ENCODE measurements at regions not wholly inside any gene's neighbourhood (a gene's known extent, or its start where the extent isn't known, plus 50 kb on each side); places are given as distances from the start of the nearest gene placed in this dataset.

GRCh38 chr20:48390981-48391380 lies 436.8 kb downstream of the PREX1 start:
- Histone ChIP-seq H3K36me3 (no peaks in the 10 kb centered on the region), H3K27ac (no peak overlapping the region), H3K4me3 (no peak overlapping the region), H3K9me3 (peaks cover 0 to 13% (median 8%) of the 10 kb centered on the region in 3 donors), H3K27me3 (peaks cover 0 to 8% of the 10 kb centered on the region in 2 donors), H3K4me1 (no peaks in the 10 kb centered on the region)
- intact Hi-C loops (cut with DNase I; ENCODE audit: low total_unique reads), result no loop called here
- DNase-seq, result no peak
- TF ChIP-seq, protein P1, sequence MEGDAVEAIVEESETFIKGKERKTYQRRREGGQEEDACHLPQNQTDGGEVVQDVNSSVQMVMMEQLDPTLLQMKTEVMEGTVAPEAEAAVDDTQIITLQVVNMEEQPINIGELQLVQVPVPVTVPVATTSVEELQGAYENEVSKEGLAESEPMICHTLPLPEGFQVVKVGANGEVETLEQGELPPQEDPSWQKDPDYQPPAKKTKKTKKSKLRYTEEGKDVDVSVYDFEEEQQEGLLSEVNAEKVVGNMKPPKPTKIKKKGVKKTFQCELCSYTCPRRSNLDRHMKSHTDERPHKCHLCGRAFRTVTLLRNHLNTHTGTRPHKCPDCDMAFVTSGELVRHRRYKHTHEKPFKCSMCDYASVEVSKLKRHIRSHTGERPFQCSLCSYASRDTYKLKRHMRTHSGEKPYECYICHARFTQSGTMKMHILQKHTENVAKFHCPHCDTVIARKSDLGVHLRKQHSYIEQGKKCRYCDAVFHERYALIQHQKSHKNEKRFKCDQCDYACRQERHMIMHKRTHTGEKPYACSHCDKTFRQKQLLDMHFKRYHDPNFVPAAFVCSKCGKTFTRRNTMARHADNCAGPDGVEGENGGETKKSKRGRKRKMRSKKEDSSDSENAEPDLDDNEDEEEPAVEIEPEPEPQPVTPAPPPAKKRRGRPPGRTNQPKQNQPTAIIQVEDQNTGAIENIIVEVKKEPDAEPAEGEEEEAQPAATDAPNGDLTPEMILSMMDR (IDR thresholded peaks at IDR 0.05), result no peak

DNA sequence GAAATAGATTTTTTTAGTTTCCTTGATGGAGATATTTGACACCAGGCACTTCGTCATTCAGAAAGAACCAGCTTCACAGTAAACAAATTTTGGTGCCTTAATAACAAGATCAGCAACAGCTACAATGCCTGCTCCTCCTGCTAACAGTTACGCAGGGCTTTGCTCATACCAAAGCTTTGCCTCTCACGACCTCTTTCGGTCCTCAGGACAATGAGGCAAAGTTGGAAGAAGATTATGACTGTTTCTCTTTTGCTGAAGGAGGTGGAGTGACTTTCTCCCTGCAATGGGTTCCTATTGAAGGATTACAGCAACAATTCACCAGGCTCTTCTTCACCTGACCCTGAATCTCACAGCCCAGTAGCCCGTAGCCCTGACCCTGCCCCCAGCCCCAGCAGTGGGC lies 440.1 kb downstream of the PREX1 start:
- Histone ChIP-seq H3K27ac (no peak overlapping the region), H3K36me3 (no peaks in the 10 kb centered on the region), H3K4me3 (no peak overlapping the region), H3K4me1 (no peaks in the 10 kb centered on the region), H3K27me3 (peaks cover 0 to 21% of the 10 kb centered on the region in 2 donors), H3K9me3 (peaks cover 0 to 8% (median 5%) of the 10 kb centered on the region in 3 donors)
- TF ChIP-seq, protein P1 (IDR thresholded peaks at IDR 0.05), result no peak
- DNase-seq, result no peak
- intact Hi-C loops (cut with DNase I; ENCODE audit: low total_unique reads), result no loop called here

- intact Hi-C loops (cut with DNase I; ENCODE audit: low total_unique reads), result no loop called here
- no peaks in the 10 kb centered on the region for H3K9me3 ChIP-seq
- no peaks in the 10 kb centered on the region for H3K36me3 ChIP-seq
- no peaks in the 10 kb centered on the region for H3K4me1 ChIP-seq
- no peak overlapping the region for H3K4me3 ChIP-seq
- peaks cover 0 to 25% of the 10 kb centered on the region in 2 donors for H3K27me3 ChIP-seq
- TF ChIP-seq, protein P1 (IDR thresholded peaks at IDR 0.05), result no peak
- DNase-seq, result no peak
- no peak overlapping the region for H3K27ac ChIP-seq
Measured at GRCh38 chr20:48385527-48385926, 442.3 kb downstream of the PREX1 start.

- Histone ChIP-seq H3K9me3 (no peaks in the 10 kb centered on the region), H3K36me3 (no peaks in the 10 kb centered on the region), H3K4me3 (no peak overlapping the region), H3K27ac (no peak overlapping the region), H3K4me1 (no peaks in the 10 kb centered on the region), H3K27me3 (peaks cover 0 to 25% of the 10 kb centered on the region in 2 donors)
- no peak for DNase-seq
- intact Hi-C loops (cut with DNase I; ENCODE audit: low total_unique reads), result no loop called here
- TF ChIP-seq, protein P1 (IDR thresholded peaks at IDR 0.05), result no peak
Measured at GRCh38 chr20:48385114-48385513, 442.7 kb downstream of the PREX1 start.

DNA sequence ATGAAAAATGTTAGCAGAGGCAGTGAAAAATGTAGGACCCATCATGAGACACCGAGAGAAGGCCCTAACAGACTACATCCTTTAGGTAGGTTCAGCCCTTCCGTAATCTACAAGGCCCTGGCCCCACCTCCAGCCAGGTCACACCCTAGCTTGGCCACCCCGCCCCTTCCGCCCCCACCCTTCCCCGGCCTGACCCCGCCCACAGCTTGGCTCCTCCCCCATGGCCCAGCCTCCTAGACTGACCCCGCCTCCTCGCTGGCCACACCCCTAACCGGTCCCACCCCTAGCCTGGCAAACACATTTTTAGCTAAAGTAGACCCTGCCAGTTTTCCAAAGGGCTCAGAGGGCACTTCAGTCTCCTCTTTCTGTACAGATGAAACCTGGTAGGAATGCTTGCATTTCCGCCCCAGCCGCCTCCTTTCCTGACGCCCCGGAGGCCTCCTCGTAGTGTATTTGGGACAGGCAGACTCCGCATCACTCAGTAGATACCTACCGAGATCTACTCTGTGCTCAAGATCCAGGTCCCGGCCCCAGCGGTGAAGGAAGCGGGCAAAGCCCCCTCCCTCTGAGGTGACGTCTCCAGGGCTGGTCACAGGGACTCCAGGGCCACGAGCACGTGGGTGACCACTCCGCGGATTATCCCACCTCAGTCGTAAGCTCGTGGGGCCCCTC lies 443.5 kb downstream of the PREX1 start:
- Histone ChIP-seq H3K4me1 (no peaks in the 10 kb centered on the region), H3K27ac (no peak overlapping the region), H3K36me3 (no peaks in the 10 kb centered on the region), H3K9me3 (no peaks in the 10 kb centered on the region), H3K27me3 (peaks cover 0 to 25% of the 10 kb centered on the region in 2 donors), H3K4me3 (no peak overlapping the region)
- intact Hi-C loops (cut with DNase I; ENCODE audit: low total_unique reads), result no loop called here
- DNase-seq, result no peak
- TF ChIP-seq, protein P1 (IDR thresholded peaks at IDR 0.05), result no peak
